ENCODE measurements at regions not wholly inside any gene's neighbourhood (a gene's known extent, or its start where the extent isn't known, plus 50 kb on each side); places are given as distances from the start of the nearest gene placed in this dataset.
A peak's percentile ranks its signal among the peaks of the same experiment; 100 is the strongest.

GRCh38 chr6:14283600-14284235, 166.1 kb downstream of the CD83 start:
- Histone ChIP-seq H3K27me3 (no peaks in the 10 kb centered on the region), H3K27ac (no peak overlapping the region), H3K36me3 (no peaks in the 10 kb centered on the region), H3K4me3 (no peak overlapping the region), H3K9me3 (peaks cover 3 to 4% of the 10 kb centered on the region in 2 donors), H3K4me1 (peaks cover 0 to 8% of the 10 kb centered on the region in 2 donors)
- no peak for DNase-seq (ENCODE audit: low spot score)
- TF ChIP-seq CTCF (IDR thresholded peaks at IDR 0.05): peak in 1 of 2 donors; percentile 29

- no peak for DNase-seq (ENCODE audit: low spot score)
- Histone ChIP-seq H3K27me3 (no peaks in the 10 kb centered on the region), H3K4me1 (peaks cover 0 to 8% of the 10 kb centered on the region in 2 donors), H3K27ac (no peak overlapping the region), H3K9me3 (peaks cover 2 to 3% of the 10 kb centered on the region in 2 donors), H3K4me3 (no peak overlapping the region), H3K36me3 (no peaks in the 10 kb centered on the region)
- no peak for TF ChIP-seq CTCF (IDR thresholded peaks at IDR 0.05)
Observed at GRCh38 chr6:14284969-14285590, 167.5 kb downstream of the CD83 start.

GRCh38 chr6:14286144-14286543, 168.6 kb downstream of the CD83 start:
- DNase-seq (ENCODE audit: low spot score): no peak
- no peaks in the 10 kb centered on the region for H3K36me3 ChIP-seq
- H3K4me3 ChIP-seq: no peak overlapping the region
- H3K9me3 ChIP-seq: no peaks in the 10 kb centered on the region
- peaks cover 0 to 8% of the 10 kb centered on the region in 2 donors for H3K4me1 ChIP-seq
- no peaks in the 10 kb centered on the region for H3K27me3 ChIP-seq
- no peak for TF ChIP-seq CTCF (IDR thresholded peaks at IDR 0.05)
- no peak overlapping the region for H3K27ac ChIP-seq

- DNase-seq (ENCODE audit: low spot score): no peak
- TF ChIP-seq CTCF (IDR thresholded peaks at IDR 0.05): no peak
- H3K27ac ChIP-seq: no peak overlapping the region
- H3K27me3 ChIP-seq: no peaks in the 10 kb centered on the region
- no peaks in the 10 kb centered on the region for H3K36me3 ChIP-seq
- no peak overlapping the region for H3K4me3 ChIP-seq
- peaks cover 0 to 8% of the 10 kb centered on the region in 2 donors for H3K4me1 ChIP-seq
- H3K9me3 ChIP-seq: no peaks in the 10 kb centered on the region
Observed at GRCh38 chr6:14286634-14287428, 169.3 kb downstream of the CD83 start.

GRCh38 chr6:14287707-14288106, 170.1 kb downstream of the CD83 start:
- TF ChIP-seq CTCF (IDR thresholded peaks at IDR 0.05): no peak
- Histone ChIP-seq H3K4me1 (peaks cover 0 to 8% of the 10 kb centered on the region in 2 donors), H3K36me3 (no peaks in the 10 kb centered on the region), H3K27ac (no peak overlapping the region), H3K9me3 (no peaks in the 10 kb centered on the region), H3K27me3 (no peaks in the 10 kb centered on the region), H3K4me3 (no peak overlapping the region)
- DNase-seq (ENCODE audit: low spot score): no peak

All from right atrium auricular region (tissue), 2 donors.